ENCODE measurements at regions not wholly inside any gene's neighbourhood (a gene's known extent, or its start where the extent isn't known, plus 50 kb on each side); places are given as distances from the start of the nearest gene placed in this dataset.

- TF ChIP-seq CTCF (IDR thresholded peaks at IDR 0.05) (no peak), POLR2A (IDR thresholded peaks at IDR 0.05) (no peak)
Measured at GRCh38 chr9:94478755-94479730, 75.8 kb upstream of the PCAT7 start.
